ENCODE measurements at regions not wholly inside any gene's neighbourhood (a gene's known extent, or its start where the extent isn't known, plus 50 kb on each side); places are given as distances from the start of the nearest gene placed in this dataset.

DNA sequence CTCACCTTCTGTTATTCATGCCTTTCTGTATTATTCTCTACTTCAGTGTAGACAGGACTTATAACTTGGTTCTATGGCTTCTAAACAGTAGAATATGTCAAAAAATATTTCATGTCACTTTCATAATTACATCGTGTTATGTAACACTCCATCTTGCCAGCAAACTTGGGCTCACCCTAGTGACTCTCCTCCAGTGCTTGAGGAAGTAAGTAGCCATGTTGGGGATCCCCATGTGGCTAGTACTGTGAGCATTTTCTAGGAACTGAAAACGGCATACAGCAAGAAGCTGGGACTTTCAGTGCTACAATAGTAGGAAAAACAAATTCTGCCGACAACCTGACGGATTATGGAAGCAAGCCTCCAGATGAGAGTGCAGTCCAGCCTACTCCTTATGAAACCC, 495.6 kb downstream of the SLITRK6 start:
- TF ChIP-seq, protein P1, sequence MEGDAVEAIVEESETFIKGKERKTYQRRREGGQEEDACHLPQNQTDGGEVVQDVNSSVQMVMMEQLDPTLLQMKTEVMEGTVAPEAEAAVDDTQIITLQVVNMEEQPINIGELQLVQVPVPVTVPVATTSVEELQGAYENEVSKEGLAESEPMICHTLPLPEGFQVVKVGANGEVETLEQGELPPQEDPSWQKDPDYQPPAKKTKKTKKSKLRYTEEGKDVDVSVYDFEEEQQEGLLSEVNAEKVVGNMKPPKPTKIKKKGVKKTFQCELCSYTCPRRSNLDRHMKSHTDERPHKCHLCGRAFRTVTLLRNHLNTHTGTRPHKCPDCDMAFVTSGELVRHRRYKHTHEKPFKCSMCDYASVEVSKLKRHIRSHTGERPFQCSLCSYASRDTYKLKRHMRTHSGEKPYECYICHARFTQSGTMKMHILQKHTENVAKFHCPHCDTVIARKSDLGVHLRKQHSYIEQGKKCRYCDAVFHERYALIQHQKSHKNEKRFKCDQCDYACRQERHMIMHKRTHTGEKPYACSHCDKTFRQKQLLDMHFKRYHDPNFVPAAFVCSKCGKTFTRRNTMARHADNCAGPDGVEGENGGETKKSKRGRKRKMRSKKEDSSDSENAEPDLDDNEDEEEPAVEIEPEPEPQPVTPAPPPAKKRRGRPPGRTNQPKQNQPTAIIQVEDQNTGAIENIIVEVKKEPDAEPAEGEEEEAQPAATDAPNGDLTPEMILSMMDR (conservative IDR thresholded peaks at IDR 0.05; ENCODE audit: low read depth in 2 of 2) = no peak
- no peak for TF ChIP-seq POLR2AphosphoS5 (IDR thresholded peaks at IDR 0.05; ENCODE audit: low read depth)
- TF ChIP-seq EZH2 (IDR thresholded peaks at IDR 0.05; ENCODE audit: low read depth, unreplicated experiment) = no peak
- TF ChIP-seq, protein P2, sequence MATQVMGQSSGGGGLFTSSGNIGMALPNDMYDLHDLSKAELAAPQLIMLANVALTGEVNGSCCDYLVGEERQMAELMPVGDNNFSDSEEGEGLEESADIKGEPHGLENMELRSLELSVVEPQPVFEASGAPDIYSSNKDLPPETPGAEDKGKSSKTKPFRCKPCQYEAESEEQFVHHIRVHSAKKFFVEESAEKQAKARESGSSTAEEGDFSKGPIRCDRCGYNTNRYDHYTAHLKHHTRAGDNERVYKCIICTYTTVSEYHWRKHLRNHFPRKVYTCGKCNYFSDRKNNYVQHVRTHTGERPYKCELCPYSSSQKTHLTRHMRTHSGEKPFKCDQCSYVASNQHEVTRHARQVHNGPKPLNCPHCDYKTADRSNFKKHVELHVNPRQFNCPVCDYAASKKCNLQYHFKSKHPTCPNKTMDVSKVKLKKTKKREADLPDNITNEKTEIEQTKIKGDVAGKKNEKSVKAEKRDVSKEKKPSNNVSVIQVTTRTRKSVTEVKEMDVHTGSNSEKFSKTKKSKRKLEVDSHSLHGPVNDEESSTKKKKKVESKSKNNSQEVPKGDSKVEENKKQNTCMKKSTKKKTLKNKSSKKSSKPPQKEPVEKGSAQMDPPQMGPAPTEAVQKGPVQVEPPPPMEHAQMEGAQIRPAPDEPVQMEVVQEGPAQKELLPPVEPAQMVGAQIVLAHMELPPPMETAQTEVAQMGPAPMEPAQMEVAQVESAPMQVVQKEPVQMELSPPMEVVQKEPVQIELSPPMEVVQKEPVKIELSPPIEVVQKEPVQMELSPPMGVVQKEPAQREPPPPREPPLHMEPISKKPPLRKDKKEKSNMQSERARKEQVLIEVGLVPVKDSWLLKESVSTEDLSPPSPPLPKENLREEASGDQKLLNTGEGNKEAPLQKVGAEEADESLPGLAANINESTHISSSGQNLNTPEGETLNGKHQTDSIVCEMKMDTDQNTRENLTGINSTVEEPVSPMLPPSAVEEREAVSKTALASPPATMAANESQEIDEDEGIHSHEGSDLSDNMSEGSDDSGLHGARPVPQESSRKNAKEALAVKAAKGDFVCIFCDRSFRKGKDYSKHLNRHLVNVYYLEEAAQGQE (IDR thresholded peaks at IDR 0.05; ENCODE audit: unreplicated experiment) = no peak
- TF ChIP-seq EZH2phosphoT487 (IDR thresholded peaks at IDR 0.05; ENCODE audit: unreplicated experiment) = no peak
- no peak for TF ChIP-seq JUNB (IDR thresholded peaks at IDR 0.05; ENCODE audit: unreplicated experiment)
- no peak for TF ChIP-seq NANOG (IDR thresholded peaks at IDR 0.05; ENCODE audit: borderline replicate concordance)
- TF ChIP-seq CREB1 (CRISPR knock-in tag; IDR thresholded peaks at IDR 0.05; ENCODE audit: low read depth) = no peak
